IPS-NIHi7 (cell line): ENCODE measurements at regions not wholly inside any gene's neighbourhood (a gene's known extent, or its start where the extent isn't known, plus 50 kb on each side); places are given as distances from the start of the nearest gene placed in this dataset.
"Not testable (repeated sequence)": the region's sequence is repeated elsewhere in the genome, so short reads cannot be mapped to it uniquely, and the experiment has no call there.

Experiments
- DNase-seq: peaks from one replicate; pipeline ENCODE4 v3.0.0; 2012; ENCODE audit warnings: mixed read lengths; ENCODE audit errors: extremely low spot score

GRCh38 chr16:31745098-31745497 is 128.5 kb upstream of the ZNF267 start:
- not testable (repeated sequence) for DNase-seq

GRCh38 chr16:31745900-31746299 is 127.7 kb upstream of the ZNF267 start:
- DNase-seq = no peak

GRCh38 chr16:31754998-31755615 is 118.5 kb upstream of the ZNF267 start:
- DNase-seq = no peak

GRCh38 chr16:31764103-31764502 is 109.5 kb upstream of the ZNF267 start:
- no peak for DNase-seq

GRCh38 chr16:31767267-31767666 is 106.3 kb upstream of the ZNF267 start:
- DNase-seq = no peak

GRCh38 chr16:31780342-31780741 is 93.3 kb upstream of the ZNF267 start:
- no peak for DNase-seq

GRCh38 chr16:31785126-31785525 is 88.5 kb upstream of the ZNF267 start:
- DNase-seq = no peak

GRCh38 chr16:31807086-31807485 is 66.5 kb upstream of the ZNF267 start:
- DNase-seq = no peak

- DNase-seq = no peak
These were observed 62.7 kb upstream of the ZNF267 start for GRCh38 chr16:31810863-31811262.

GRCh38 chr16:31816141-31816540 is 57.5 kb upstream of the ZNF267 start:
- not testable (repeated sequence) for DNase-seq

- DNase-seq = no peak
These were observed 54.2 kb upstream of the ZNF267 start for GRCh38 chr16:31819386-31819785.

- DNase-seq = no peak
These were observed 53.7 kb upstream of the ZNF267 start for GRCh38 chr16:31819948-31820347.
